GM12878 (cell line): ENCODE measurements at regions not wholly inside any gene's neighbourhood (a gene's known extent, or its start where the extent isn't known, plus 50 kb on each side); places are given as distances from the start of the nearest gene placed in this dataset.

ENCODE experiments used
- ATF3 ChIP-seq: IDR thresholded peaks from 2 replicates; pipeline ENCODE4 v1.6.1; 2011; ENCODE audit warnings: low read depth, mild to moderate bottlenecking, low read length, moderate library complexity, borderline replicate concordance; ENCODE audit errors: extremely low read depth
- BMI1 ChIP-seq: fragments of 450-650 bp; IDR thresholded peaks from 2 replicates; pipeline ENCODE4 v1.6.1; 2016; ENCODE audit warnings: mild to moderate bottlenecking, moderate library complexity, borderline replicate concordance
- CEBPB ChIP-seq, 2 experiments: fragments of 150-350 bp in 1 of 2; IDR thresholded peaks; 2 replicates each; pipeline ENCODE4 v1.6.1; 2012 to 2014; ENCODE audit warnings: low read depth in 2 of 2, low read length in 2 of 2, borderline replicate concordance in 1 of 2, inconsistent platforms in 1 of 2
- ETV6 ChIP-seq, 2 experiments: fragments of 450-650 bp in 1 of 2; IDR thresholded peaks in 1 of 2; conservative IDR thresholded peaks in 1 of 2; 2 replicates each; pipeline ENCODE4 v1.6.1; 2014; ENCODE audit warnings: antibody characterized with exemption in 1 of 2, borderline replicate concordance in 1 of 2, low read depth in 1 of 2, mild to moderate bottlenecking in 1 of 2, moderate library complexity in 1 of 2
- KDM1A ChIP-seq: fragments of 200-600 bp; sonication (generic); IDR thresholded peaks from 2 replicates; pipeline ENCODE4 v1.6.1; 2016; ENCODE audit warnings: borderline replicate concordance
- KLF5 ChIP-seq: fragments of 450-650 bp; IDR thresholded peaks from 2 replicates; pipeline ENCODE4 v1.6.1; 2014; ENCODE audit warnings: mild to moderate bottlenecking; ENCODE audit not compliant: partially characterized antibody
- MEF2B ChIP-seq: fragments of 450-650 bp; IDR thresholded peaks from 2 replicates; pipeline ENCODE4 v1.6.1; 2018; ENCODE audit warnings: mild to moderate bottlenecking, moderate library complexity; ENCODE audit not compliant: partially characterized antibody, poor library complexity, severe bottlenecking
- NFIC ChIP-seq: IDR thresholded peaks from 2 replicates; pipeline ENCODE4 v1.6.1; 2012; ENCODE audit warnings: low read depth, mild to moderate bottlenecking, inconsistent platforms, low read length, moderate library complexity
- NFYB ChIP-seq: IDR thresholded peaks from 2 replicates; pipeline ENCODE4 v1.6.1; 2011; ENCODE audit warnings: low read depth, mild to moderate bottlenecking, low read length, improper control_type of control experiment, moderate library complexity; ENCODE audit not compliant: insufficient read depth
- NR2C1 ChIP-seq: fragments of 450-650 bp; IDR thresholded peaks from 2 replicates; pipeline ENCODE4 v1.6.1; 2017; ENCODE audit warnings: antibody characterized with exemption, mild to moderate bottlenecking, moderate library complexity
- NR2F1 ChIP-seq: fragments of 450-650 bp; conservative IDR thresholded peaks from 2 replicates; pipeline ENCODE4 v1.6.1; 2017; ENCODE audit warnings: mild to moderate bottlenecking
- RAD21 ChIP-seq: IDR thresholded peaks from 2 replicates; pipeline ENCODE4 v1.6.1; 2011; ENCODE audit warnings: mild to moderate bottlenecking, low read depth, low read length, moderate library complexity; ENCODE audit not compliant: insufficient read depth
- SMARCA5 ChIP-seq: fragments of 450-650 bp; IDR thresholded peaks from 2 replicates; pipeline ENCODE4 v1.6.1; 2017; ENCODE audit warnings: mild to moderate bottlenecking
- SP1 ChIP-seq: IDR thresholded peaks from one replicate; pipeline ENCODE4 v1.6.1; 2011; ENCODE audit warnings: low read depth, low read length
- SUZ12 ChIP-seq: fragments of 200-600 bp; sonication (generic); IDR thresholded peaks from one replicate; pipeline ENCODE4 v1.6.1; 2018; ENCODE audit warnings: antibody characterized with exemption, mild to moderate bottlenecking; ENCODE audit not compliant: unreplicated experiment
- TAF1 ChIP-seq: IDR thresholded peaks from 2 replicates; pipeline ENCODE4 v1.6.1; 2011; ENCODE audit warnings: mild to moderate bottlenecking, low read depth, low read length, borderline replicate concordance
- ZNF217 ChIP-seq: fragments of 450-650 bp; IDR thresholded peaks from 2 replicates; pipeline ENCODE4 v1.6.1; 2017; ENCODE audit warnings: antibody characterized with exemption, mild to moderate bottlenecking
- ZNF687 ChIP-seq: fragments of 450-650 bp; IDR thresholded peaks from 2 replicates; pipeline ENCODE4 v1.6.1; 2017; ENCODE audit warnings: mild to moderate bottlenecking, moderate library complexity
- TF ChIP-seq, protein P1 (sequence below): fragments of 450-650 bp; formaldehyde crosslinking; IDR thresholded peaks from 2 replicates; pipeline ENCODE4 v1.4.0; 2022; ENCODE audit warnings: mild to moderate bottlenecking, moderate library complexity
- TF ChIP-seq, protein P2 (sequence below): fragments of 450-650 bp; IDR thresholded peaks from 2 replicates; pipeline ENCODE4 v1.6.1; 2017; ENCODE audit warnings: mild to moderate bottlenecking, moderate library complexity

GRCh38 chr1:234970401-234970730 is 158.3 kb downstream of the TOMM20 start (continued):
- no peak for TF ChIP-seq NR2C1
- TF ChIP-seq NFYB, result no peak
- no peak; the same call in 1 of the 2 replicates for TF ChIP-seq BMI1
- no peak for TF ChIP-seq ETV6 (conservative IDR thresholded peaks at IDR 0.05 in 1 of 2, IDR thresholded peaks at IDR 0.05 in 1 of 2; ENCODE audit: borderline replicate concordance in 1 of 2, low read depth in 1 of 2)
- no peak for TF ChIP-seq KDM1A
- TF ChIP-seq CEBPB (IDR thresholded peaks at IDR 0.05; ENCODE audit: borderline replicate concordance in 1 of 2, low read depth in 2 of 2, low read length in 2 of 2), result no peak
- no peak for TF ChIP-seq SMARCA5
- TF ChIP-seq ZNF217, result no peak
- TF ChIP-seq KLF5, result no peak
- peak; percentile 8; the same call in 1 of the 2 replicates for TF ChIP-seq RAD21
- no peak for TF ChIP-seq SUZ12
- TF ChIP-seq, protein P1, sequence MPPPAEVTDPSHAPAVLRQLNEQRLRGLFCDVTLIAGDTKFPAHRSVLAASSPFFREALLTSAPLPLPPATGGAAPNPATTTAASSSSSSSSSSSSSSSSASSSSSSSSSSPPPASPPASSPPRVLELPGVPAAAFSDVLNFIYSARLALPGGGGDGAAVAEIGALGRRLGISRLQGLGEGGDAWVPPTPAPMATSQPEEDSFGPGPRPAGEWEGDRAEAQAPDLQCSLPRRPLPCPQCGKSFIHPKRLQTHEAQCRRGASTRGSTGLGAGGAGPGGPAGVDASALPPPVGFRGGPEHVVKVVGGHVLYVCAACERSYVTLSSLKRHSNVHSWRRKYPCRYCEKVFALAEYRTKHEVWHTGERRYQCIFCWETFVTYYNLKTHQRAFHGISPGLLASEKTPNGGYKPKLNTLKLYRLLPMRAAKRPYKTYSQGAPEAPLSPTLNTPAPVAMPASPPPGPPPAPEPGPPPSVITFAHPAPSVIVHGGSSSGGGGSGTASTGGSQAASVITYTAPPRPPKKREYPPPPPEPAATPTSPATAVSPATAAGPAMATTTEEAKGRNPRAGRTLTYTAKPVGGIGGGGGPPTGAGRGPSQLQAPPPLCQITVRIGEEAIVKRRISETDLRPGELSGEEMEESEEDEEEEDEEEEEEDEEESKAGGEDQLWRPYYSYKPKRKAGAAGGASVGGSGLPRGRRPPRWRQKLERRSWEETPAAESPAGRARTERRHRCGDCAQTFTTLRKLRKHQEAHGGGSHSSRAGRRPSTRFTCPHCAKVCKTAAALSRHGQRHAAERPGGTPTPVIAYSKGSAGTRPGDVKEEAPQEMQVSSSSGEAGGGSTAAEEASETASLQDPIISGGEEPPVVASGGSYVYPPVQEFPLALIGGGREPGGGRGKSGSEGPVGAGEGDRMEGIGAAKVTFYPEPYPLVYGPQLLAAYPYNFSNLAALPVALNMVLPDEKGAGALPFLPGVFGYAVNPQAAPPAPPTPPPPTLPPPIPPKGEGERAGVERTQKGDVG (CRISPR knock-in tag), result no peak
- peak; percentile 41 for TF ChIP-seq SP1
- no peak for TF ChIP-seq NR2F1
- TF ChIP-seq ZNF687, result peak; percentile 29; the same call in 1 of the 2 replicates
- TF ChIP-seq MEF2B, result no peak
- TF ChIP-seq TAF1, result no peak
- TF ChIP-seq, protein P2, sequence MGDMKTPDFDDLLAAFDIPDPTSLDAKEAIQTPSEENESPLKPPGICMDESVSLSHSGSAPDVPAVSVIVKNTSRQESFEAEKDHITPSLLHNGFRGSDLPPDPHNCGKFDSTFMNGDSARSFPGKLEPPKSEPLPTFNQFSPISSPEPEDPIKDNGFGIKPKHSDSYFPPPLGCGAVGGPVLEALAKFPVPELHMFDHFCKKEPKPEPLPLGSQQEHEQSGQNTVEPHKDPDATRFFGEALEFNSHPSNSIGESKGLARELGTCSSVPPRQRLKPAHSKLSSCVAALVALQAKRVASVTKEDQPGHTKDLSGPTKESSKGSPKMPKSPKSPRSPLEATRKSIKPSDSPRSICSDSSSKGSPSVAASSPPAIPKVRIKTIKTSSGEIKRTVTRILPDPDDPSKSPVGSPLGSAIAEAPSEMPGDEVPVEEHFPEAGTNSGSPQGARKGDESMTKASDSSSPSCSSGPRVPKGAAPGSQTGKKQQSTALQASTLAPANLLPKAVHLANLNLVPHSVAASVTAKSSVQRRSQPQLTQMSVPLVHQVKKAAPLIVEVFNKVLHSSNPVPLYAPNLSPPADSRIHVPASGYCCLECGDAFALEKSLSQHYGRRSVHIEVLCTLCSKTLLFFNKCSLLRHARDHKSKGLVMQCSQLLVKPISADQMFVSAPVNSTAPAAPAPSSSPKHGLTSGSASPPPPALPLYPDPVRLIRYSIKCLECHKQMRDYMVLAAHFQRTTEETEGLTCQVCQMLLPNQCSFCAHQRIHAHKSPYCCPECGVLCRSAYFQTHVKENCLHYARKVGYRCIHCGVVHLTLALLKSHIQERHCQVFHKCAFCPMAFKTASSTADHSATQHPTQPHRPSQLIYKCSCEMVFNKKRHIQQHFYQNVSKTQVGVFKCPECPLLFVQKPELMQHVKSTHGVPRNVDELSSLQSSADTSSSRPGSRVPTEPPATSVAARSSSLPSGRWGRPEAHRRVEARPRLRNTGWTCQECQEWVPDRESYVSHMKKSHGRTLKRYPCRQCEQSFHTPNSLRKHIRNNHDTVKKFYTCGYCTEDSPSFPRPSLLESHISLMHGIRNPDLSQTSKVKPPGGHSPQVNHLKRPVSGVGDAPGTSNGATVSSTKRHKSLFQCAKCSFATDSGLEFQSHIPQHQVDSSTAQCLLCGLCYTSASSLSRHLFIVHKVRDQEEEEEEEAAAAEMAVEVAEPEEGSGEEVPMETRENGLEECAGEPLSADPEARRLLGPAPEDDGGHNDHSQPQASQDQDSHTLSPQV, result peak; percentile 89; the same call in 1 of the 2 replicates
- no peak for TF ChIP-seq ATF3
- no peak for TF ChIP-seq NFIC
